GM18858 (cell line): ENCODE measurements at regions not wholly inside any gene's neighbourhood (a gene's known extent, or its start where the extent isn't known, plus 50 kb on each side); places are given as distances from the start of the nearest gene placed in this dataset.
"Not testable (repeated sequence)": the region's sequence is repeated elsewhere in the genome, so short reads cannot be mapped to it uniquely, and the experiment has no call there.

ENCODE experiments used
- ATAC-seq: cut with Tn5 transposase; IDR thresholded peaks from one replicate; pipeline ENCODE4 v1.9.1; 2021; ENCODE audit not compliant: unreplicated experiment

DNA sequence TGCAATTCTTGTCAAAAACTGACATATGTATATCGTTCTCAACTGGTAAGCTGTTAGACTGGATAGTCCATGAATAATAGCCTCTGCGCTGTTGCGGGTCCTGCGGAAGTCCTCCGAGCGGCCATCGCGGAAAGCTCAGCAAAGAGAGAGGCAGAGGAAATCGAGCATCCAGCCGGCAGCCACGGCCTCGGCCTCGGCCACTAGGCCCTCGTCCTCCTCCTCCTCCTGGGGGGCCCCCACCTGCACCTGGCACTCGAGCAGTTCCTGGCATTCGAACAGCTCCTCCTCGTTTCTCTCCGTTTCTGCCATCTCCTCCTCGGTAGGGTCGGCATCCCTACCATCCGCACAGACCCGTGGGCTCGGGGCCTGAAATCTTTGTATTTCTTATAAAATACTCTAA is 111.2 kb upstream of the CYLC1 start:
- not testable (repeated sequence) for ATAC-seq

DNA sequence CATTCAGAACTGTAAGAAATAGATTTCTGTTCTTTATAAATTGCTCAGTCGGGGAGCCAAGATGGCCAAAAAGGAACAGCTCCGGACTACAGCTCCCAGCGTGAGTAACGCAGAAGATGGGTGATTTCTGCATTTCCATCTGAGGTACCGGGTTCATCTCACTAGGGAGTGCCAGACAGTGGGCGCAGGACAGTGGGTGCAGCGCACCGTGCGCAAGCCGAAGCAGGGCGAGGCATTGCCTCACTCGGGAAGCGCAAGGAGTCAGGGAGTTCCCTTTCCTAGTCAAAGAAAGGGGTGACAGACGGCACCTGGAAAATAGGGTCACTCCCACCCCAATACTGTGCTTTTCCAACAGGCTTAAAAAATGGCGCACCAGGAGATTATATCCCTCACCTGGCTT is 110.5 kb upstream of the CYLC1 start:
- ATAC-seq = not testable (repeated sequence)

DNA sequence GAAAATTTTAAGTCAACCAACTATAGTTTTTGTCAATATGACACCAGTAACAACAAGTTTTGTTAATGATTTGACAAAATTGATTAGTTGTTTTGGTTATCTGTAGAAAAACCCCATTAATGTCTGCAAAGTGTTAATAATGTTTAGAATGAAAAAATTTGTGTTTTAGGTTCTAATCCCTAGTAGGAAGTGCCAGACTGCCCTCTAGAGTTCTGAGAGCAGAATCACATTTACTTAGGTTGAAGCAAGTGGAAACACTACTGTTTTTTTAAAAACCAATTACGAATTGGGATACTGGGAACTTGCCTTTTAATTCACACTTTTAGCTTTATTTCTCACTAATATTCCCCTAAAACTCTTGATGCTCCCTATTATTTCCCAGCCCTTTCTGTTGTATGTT is 101.1 kb upstream of the CYLC1 start:
- ATAC-seq = peak; percentile 67

DNA sequence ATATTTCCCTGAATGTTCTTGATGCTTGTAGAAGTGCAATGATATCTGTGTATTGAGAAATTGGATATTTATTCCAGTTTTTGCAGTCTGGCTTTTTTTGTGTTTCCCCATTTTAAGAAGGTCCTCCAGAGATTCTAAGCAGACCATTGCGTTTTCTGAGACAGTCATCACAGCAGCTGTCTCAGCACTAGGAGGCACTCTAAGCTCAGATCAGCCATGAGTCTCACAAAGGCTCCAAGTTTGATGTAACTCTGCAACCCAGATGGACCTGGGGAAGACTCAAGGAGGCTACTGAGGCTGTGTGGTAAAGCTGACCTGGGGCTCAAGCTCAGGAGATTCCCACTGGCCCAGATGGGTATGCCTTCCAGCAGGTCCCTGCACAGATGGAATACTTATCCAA is 89.3 kb upstream of the CYLC1 start:
- ATAC-seq = no peak
